Calu3 (cell line): ENCODE measurements at regions not wholly inside any gene's neighbourhood (a gene's known extent, or its start where the extent isn't known, plus 50 kb on each side); places are given as distances from the start of the nearest gene placed in this dataset.

ENCODE experiments used
- BruUV-seq: library from RNA; stranded (reverse); fragments of 400-500 nt; replicated peaks from 2 replicates; lab custom pipeline; 2021; lab: Mats Ljungman, UMichigan
- CTCF ChIA-PET: fragments of 300-600 bp; sonication (Branson Sonifier 250); formaldehyde crosslinking; loops from one replicate; lab custom pipeline; 2022; ENCODE audit warnings: antibody characterized with exemption; lab: Charles Lee
- DNase-seq: peaks from one replicate; pipeline ENCODE4 v3.0.0; 2022
- H3K27ac Mint-ChIP-seq: one replicate; pipeline ENCODE4 v1.8.0; 2022; ENCODE audit warnings: mixed read lengths; ENCODE audit not compliant: unreplicated experiment
- H3K27me3 Mint-ChIP-seq: one replicate; pipeline ENCODE4 v1.8.0; 2022; ENCODE audit warnings: mixed read lengths; ENCODE audit not compliant: unreplicated experiment
- H3K36me3 Mint-ChIP-seq: one replicate; pipeline ENCODE4 v1.8.0; 2022; ENCODE audit warnings: mild to moderate bottlenecking, moderate library complexity, mixed read lengths; ENCODE audit not compliant: insufficient read depth, unreplicated experiment
- H3K4me1 Mint-ChIP-seq: one replicate; pipeline ENCODE4 v1.8.0; 2022; ENCODE audit warnings: mild to moderate bottlenecking, low read depth, mixed read lengths; ENCODE audit not compliant: unreplicated experiment
- H3K4me3 Mint-ChIP-seq: one replicate; pipeline ENCODE4 v1.8.0; 2022; ENCODE audit warnings: mild to moderate bottlenecking, low read depth, moderate library complexity, mixed read lengths; ENCODE audit not compliant: unreplicated experiment
- H3K9me3 Mint-ChIP-seq: one replicate; pipeline ENCODE4 v1.8.0; 2022; ENCODE audit warnings: low read depth, mixed read lengths; ENCODE audit not compliant: unreplicated experiment
- intact Hi-C: fragments of 100-400 bp; cut with micrococcal nuclease; formaldehyde crosslinking; loops from one replicate; pipeline ENCODE4 v1.10.0; 2022; ENCODE audit not compliant: unreplicated experiment
- TF ChIP-seq, protein P1 (sequence below): fragments of 200-600 bp; IDR thresholded peaks from one replicate; pipeline ENCODE4 v1.8.0; 2022; ENCODE audit warnings: antibody characterized with exemption; ENCODE audit not compliant: unreplicated experiment

GRCh38 chr14:54211551-54212308, 185.1 kb upstream of the CDKN3 start:
- TF ChIP-seq, protein P1, sequence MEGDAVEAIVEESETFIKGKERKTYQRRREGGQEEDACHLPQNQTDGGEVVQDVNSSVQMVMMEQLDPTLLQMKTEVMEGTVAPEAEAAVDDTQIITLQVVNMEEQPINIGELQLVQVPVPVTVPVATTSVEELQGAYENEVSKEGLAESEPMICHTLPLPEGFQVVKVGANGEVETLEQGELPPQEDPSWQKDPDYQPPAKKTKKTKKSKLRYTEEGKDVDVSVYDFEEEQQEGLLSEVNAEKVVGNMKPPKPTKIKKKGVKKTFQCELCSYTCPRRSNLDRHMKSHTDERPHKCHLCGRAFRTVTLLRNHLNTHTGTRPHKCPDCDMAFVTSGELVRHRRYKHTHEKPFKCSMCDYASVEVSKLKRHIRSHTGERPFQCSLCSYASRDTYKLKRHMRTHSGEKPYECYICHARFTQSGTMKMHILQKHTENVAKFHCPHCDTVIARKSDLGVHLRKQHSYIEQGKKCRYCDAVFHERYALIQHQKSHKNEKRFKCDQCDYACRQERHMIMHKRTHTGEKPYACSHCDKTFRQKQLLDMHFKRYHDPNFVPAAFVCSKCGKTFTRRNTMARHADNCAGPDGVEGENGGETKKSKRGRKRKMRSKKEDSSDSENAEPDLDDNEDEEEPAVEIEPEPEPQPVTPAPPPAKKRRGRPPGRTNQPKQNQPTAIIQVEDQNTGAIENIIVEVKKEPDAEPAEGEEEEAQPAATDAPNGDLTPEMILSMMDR = no peak
- Mint-ChIP-seq H3K4me1 (peaks cover 10% of the 10 kb centered on the region), H3K9me3 (peaks cover 2% of the 10 kb centered on the region), H3K27ac (peak overlapping the region; percentile 36), H3K27me3 (no peaks in the 10 kb centered on the region), H3K4me3 (no peak overlapping the region), H3K36me3 (peaks cover 6% of the 10 kb centered on the region)
- intact Hi-C loops = no loop called here
- CTCF ChIA-PET = interaction anchor here (0.9 kb wide), 1 partner anchor 119 kb away, joined by 4 read pairs; no protein-coding TSS in a partner anchor
- DNase-seq = no peak
- no TSS peak for BruUV-seq

GRCh38 chr14:54213536-54213935, 183.3 kb upstream of the CDKN3 start:
- CTCF ChIA-PET = no interaction called here
- TF ChIP-seq, protein P1 = no peak
- no TSS peak for BruUV-seq
- no peaks in the 10 kb centered on the region for H3K27me3 Mint-ChIP-seq
- no peak overlapping the region for H3K4me3 Mint-ChIP-seq
- no peak for DNase-seq
- H3K27ac Mint-ChIP-seq = no peak overlapping the region
- H3K4me1 Mint-ChIP-seq = peaks cover 10% of the 10 kb centered on the region
- H3K9me3 Mint-ChIP-seq = peaks cover 2% of the 10 kb centered on the region
- peaks cover 6% of the 10 kb centered on the region for H3K36me3 Mint-ChIP-seq
- intact Hi-C loops = no loop called here

GRCh38 chr14:54216827-54217226, 180.0 kb upstream of the CDKN3 start:
- H3K36me3 Mint-ChIP-seq = peaks cover 3% of the 10 kb centered on the region
- H3K27me3 Mint-ChIP-seq = no peaks in the 10 kb centered on the region
- TF ChIP-seq, protein P1 = no peak
- no peak overlapping the region for H3K4me3 Mint-ChIP-seq
- H3K9me3 Mint-ChIP-seq = peaks cover 2% of the 10 kb centered on the region
- no TSS peak for BruUV-seq
- intact Hi-C loops = no loop called here
- CTCF ChIA-PET = no interaction called here
- H3K4me1 Mint-ChIP-seq = peaks cover 5% of the 10 kb centered on the region
- H3K27ac Mint-ChIP-seq = no peak overlapping the region
- no peak for DNase-seq

DNA sequence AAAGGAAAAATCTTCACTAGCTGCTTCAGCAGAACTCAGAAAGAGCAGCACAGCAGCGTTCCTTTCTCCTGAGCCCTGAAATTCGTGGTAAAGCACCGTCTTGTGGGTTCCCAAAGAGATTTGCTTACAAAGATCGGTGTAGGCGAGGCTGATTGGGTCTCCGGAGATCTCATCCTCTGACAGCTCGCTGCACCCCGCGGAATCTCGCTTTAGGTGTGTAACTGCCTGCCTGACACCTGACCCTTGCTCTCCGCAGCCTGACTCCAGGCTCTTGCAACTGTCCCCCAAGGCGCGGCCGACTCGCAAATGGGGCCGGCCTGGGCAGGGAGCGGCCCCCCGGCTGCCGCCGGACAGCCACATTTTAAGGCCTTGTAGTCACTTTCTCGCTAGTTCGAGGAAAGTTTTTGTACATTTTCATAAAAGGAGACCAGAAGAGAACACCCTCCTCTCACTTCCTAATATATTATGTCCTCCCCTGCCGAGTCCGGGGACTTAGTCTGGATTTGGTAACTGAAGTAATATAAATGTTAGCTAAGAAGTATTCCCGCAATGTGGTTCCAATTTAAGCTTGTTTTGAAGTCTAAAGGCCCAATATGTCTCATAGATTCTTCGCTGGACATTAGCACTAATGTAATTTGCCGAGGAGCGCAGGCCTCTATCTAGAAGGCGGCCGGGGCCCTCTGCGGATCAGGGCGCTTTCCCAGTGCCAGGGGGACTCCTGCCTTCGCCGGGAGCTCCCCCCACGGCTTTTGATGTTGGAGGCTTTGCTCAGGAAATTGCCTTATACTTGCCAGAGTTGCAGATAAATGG, 177.3 kb upstream of the CDKN3 start:
- Mint-ChIP-seq H3K4me1 (no peaks in the 10 kb centered on the region), H3K4me3 (no peak overlapping the region), H3K27me3 (no peaks in the 10 kb centered on the region), H3K27ac (no peak overlapping the region), H3K9me3 (no peaks in the 10 kb centered on the region), H3K36me3 (no peaks in the 10 kb centered on the region)
- CTCF ChIA-PET = no interaction called here
- BruUV-seq = no TSS peak
- no peak for DNase-seq
- TF ChIP-seq, protein P1 = no peak
- intact Hi-C loops = no loop called here
